Thoracic aorta (tissue), 2 donors: ENCODE measurements at regions not wholly inside any gene's neighbourhood (a gene's known extent, or its start where the extent isn't known, plus 50 kb on each side); places are given as distances from the start of the nearest gene placed in this dataset.

ENCODE experiments used
- ATAC-seq: fragments of 150-250 bp; one replicate; pipeline ENCODE4 v1.8.0; 2017; ENCODE audit warnings: low read depth; ENCODE audit not compliant: insufficient number of reproducible peaks, low FRiP score
- DNase-seq: peaks from one replicate; pipeline ENCODE4 v3.0.0-alpha.2; 2020; ENCODE audit warnings: low spot score
- H3K27ac ChIP-seq, 2 donors: fragments of 200-600 bp; sonication (generic); 1 replicate in 1 of 2; 2 replicates in 1 of 2; pipeline ENCODE4 v1.5.1; 2016; ENCODE audit warnings: mild to moderate bottlenecking in 2 of 2, moderate library complexity in 2 of 2
- H3K27me3 ChIP-seq: fragments of 200-600 bp; sonication (generic); replicated peaks from 2 replicates; pipeline ENCODE4 v1.6.0; 2016; ENCODE audit warnings: mild to moderate bottlenecking; ENCODE audit not compliant: insufficient read depth
- H3K36me3 ChIP-seq: fragments of 200-600 bp; sonication (generic); one replicate; pipeline ENCODE4 v1.5.1; 2016
- H3K4me1 ChIP-seq, 2 donors: fragments of 200-600 bp; sonication (generic); 1 replicate in 1 of 2; 2 replicates in 1 of 2; pipeline versions ENCODE4 v1.5.1 to v1.6.0; 2016; ENCODE audit warnings: low read depth in 2 of 2, mild to moderate bottlenecking in 1 of 2; ENCODE audit not compliant: control insufficient read depth in 1 of 2
- H3K4me3 ChIP-seq: fragments of 200-600 bp; sonication (generic); 2 replicates; pipeline ENCODE4 v1.5.1; 2016; ENCODE audit warnings: mild to moderate bottlenecking
- H3K9me3 ChIP-seq: fragments of 200-600 bp; sonication (generic); 2 replicates; pipeline ENCODE4 v1.5.1; 2016
- CTCF ChIP-seq: fragments of 200-600 bp; sonication (generic); IDR thresholded peaks from one replicate; pipeline ENCODE4 v1.5.1; 2019; ENCODE audit warnings: antibody characterized with exemption

- Histone ChIP-seq H3K9me3 (no peaks in the 10 kb centered on the region), H3K27ac (no peak overlapping the region), H3K36me3 (no peaks in the 10 kb centered on the region), H3K4me1 (no peaks in the 10 kb centered on the region), H3K27me3 (no peaks in the 10 kb centered on the region), H3K4me3 (no peak overlapping the region)
- DNase-seq, result no peak
- no peak for TF ChIP-seq CTCF
- ATAC-seq, result no peak
Observed at GRCh38 chr1:101299141-101299540, 62.3 kb downstream of the S1PR1 start.

- H3K9me3 ChIP-seq, result no peaks in the 10 kb centered on the region
- no peaks in the 10 kb centered on the region for H3K36me3 ChIP-seq
- ATAC-seq, result no peak
- no peak for TF ChIP-seq CTCF
- H3K27ac ChIP-seq, result no peak overlapping the region
- H3K4me3 ChIP-seq, result no peak overlapping the region
- H3K4me1 ChIP-seq, result no peaks in the 10 kb centered on the region
- no peak for DNase-seq
- no peaks in the 10 kb centered on the region for H3K27me3 ChIP-seq
Observed at GRCh38 chr1:101299710-101300109, 62.9 kb downstream of the S1PR1 start.

- Histone ChIP-seq H3K27ac (no peak overlapping the region), H3K9me3 (no peaks in the 10 kb centered on the region), H3K4me3 (no peak overlapping the region), H3K27me3 (no peaks in the 10 kb centered on the region), H3K4me1 (no peaks in the 10 kb centered on the region), H3K36me3 (no peaks in the 10 kb centered on the region)
- TF ChIP-seq CTCF, result no peak
- DNase-seq (no peak), ATAC-seq (no peak)
Observed at GRCh38 chr1:101300916-101301315, 64.1 kb downstream of the S1PR1 start.

DNA sequence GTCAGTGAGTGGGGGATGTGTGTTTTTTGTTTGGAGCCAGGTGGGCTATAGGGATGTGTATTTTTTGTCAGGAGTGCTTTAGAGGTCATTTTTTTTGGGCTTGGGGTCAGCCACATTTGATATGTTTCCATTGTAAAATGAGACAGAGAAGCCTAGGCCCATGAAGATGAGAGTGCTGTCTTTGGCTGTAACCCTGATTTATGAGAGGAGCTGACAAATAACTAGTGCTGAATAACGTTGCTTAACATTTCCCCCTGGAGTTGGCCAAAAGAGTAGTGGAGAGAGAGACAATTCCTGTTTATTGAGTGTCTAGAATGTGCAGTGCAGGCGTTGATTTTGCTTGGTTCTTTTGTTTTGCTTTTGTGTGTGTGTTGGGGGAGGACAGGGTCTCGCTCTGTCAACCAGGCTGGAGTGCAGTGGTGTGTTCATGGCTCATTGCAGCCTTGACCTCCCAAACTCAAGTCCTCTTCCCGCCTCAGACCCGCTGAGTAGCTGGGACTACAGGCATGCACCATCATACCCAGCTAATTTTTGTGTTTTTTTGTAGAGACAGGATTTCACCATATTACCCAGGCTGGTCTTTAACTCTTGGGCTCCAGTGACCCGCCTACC lies 64.7 kb downstream of the S1PR1 start:
- no peaks in the 10 kb centered on the region for H3K36me3 ChIP-seq
- ATAC-seq (no peak), DNase-seq (no peak)
- no peak overlapping the region for H3K27ac ChIP-seq
- no peak overlapping the region for H3K4me3 ChIP-seq
- H3K4me1 ChIP-seq, result no peaks in the 10 kb centered on the region
- H3K9me3 ChIP-seq, result no peaks in the 10 kb centered on the region
- TF ChIP-seq CTCF, result no peak
- H3K27me3 ChIP-seq, result no peaks in the 10 kb centered on the region

DNA sequence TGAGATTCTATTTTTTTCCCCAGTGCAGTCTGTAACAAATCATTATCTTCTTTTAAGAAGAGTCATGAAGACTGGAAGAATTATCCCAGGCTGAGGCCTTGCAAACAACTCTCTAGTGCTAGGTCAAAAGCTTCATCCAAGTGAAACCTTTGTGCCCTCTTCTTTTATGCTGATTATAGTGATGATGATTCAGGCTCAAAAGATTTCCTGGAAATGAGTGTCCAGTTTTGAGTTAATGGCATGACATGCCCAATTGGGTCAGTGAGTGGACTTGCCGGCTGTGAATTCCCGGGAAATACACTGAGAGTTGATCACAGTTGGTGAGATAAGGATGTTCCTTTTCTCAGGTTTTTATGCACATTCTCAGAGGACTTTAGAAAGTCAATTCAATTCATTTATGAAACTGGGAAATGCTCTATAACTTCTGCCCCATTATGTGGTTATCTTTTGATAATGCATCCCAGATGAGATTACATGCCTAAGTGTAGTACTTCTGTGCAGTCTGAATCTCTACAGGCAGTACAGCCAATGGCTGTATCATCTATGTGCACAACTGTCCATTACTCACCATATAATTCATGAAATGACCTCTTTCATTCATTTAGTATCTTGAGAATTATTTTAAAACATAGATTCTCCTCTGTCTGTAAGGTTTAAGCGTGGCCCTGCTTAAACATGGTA lies 66.2 kb downstream of the S1PR1 start:
- H3K27me3 ChIP-seq, result no peaks in the 10 kb centered on the region
- no peaks in the 10 kb centered on the region for H3K36me3 ChIP-seq
- no peak for TF ChIP-seq CTCF
- no peak overlapping the region for H3K4me3 ChIP-seq
- no peak overlapping the region for H3K27ac ChIP-seq
- DNase-seq (no peak), ATAC-seq (no peak)
- no peaks in the 10 kb centered on the region for H3K9me3 ChIP-seq
- H3K4me1 ChIP-seq, result no peaks in the 10 kb centered on the region
